Fibroblast of the aortic adventitia (primary cell): ENCODE measurements at regions not wholly inside any gene's neighbourhood (a gene's known extent, or its start where the extent isn't known, plus 50 kb on each side); places are given as distances from the start of the nearest gene placed in this dataset.

Experiments used
- DNase-seq: peaks from one replicate; pipeline ENCODE4 v3.0.0-alpha.2; 2010; ENCODE audit warnings: low read depth
- H3K4me3 ChIP-seq: 2 replicates; pipeline ENCODE4 v1.5.1; 2011; ENCODE audit warnings: low read depth, mild to moderate bottlenecking, control low read depth, low read length, moderate library complexity
- CTCF ChIP-seq: IDR thresholded peaks from 2 replicates; pipeline ENCODE4 v1.5.1; 2011; ENCODE audit warnings: mild to moderate bottlenecking, low read length, control low read depth, inconsistent platforms; ENCODE audit not compliant: insufficient read depth

GRCh38 chr2:237199577-237199976 lies 113.9 kb downstream of the COPS8 start:
- DNase-seq, result no peak
- no peak overlapping the region for H3K4me3 ChIP-seq
- no peak for TF ChIP-seq CTCF

GRCh38 chr2:237200462-237200861 lies 114.8 kb downstream of the COPS8 start:
- H3K4me3 ChIP-seq, result no peak overlapping the region
- DNase-seq, result no peak
- no peak for TF ChIP-seq CTCF

GRCh38 chr2:237201461-237202287 lies 116.0 kb downstream of the COPS8 start:
- peak; percentile 88 for DNase-seq
- no peak for TF ChIP-seq CTCF
- H3K4me3 ChIP-seq, result no peak overlapping the region

GRCh38 chr2:237202288-237203030 lies 116.8 kb downstream of the COPS8 start:
- H3K4me3 ChIP-seq, result no peak overlapping the region
- TF ChIP-seq CTCF, result no peak
- no peak for DNase-seq

GRCh38 chr2:237205043-237205541 lies 119.4 kb downstream of the COPS8 start:
- no peak for TF ChIP-seq CTCF
- no peak for DNase-seq
- H3K4me3 ChIP-seq, result no peak overlapping the region

GRCh38 chr2:237205561-237205971 lies 119.9 kb downstream of the COPS8 start:
- TF ChIP-seq CTCF, result no peak
- H3K4me3 ChIP-seq, result no peak overlapping the region
- DNase-seq, result no peak
